Liver (tissue), 8 donors: ENCODE measurements at regions not wholly inside any gene's neighbourhood (a gene's known extent, or its start where the extent isn't known, plus 50 kb on each side); places are given as distances from the start of the nearest gene placed in this dataset.

Source experiments
- DNase-seq: peaks from one replicate; pipeline ENCODE4 v3.0.0-alpha.2; 2017; ENCODE audit warnings: low spot score
- H3K27ac ChIP-seq, 2 donors: one replicate each; pipeline ENCODE4 v1.7.0; 2013; ENCODE audit warnings: inconsistent platforms in 2 of 2, low read length in 2 of 2, control low read depth in 1 of 2, low read depth in 1 of 2, mild to moderate bottlenecking in 1 of 2
- H3K27me3 ChIP-seq, 4 donors: one replicate each; pipeline versions ENCODE4 v1.6.1 to v1.7.0; 2013; ENCODE audit warnings: low read length in 3 of 4, inconsistent platforms in 1 of 4, mild to moderate bottlenecking in 1 of 4, moderate library complexity in 1 of 4; ENCODE audit not compliant: control insufficient read depth in 4 of 4, insufficient read depth in 4 of 4
- H3K36me3 ChIP-seq, 4 donors: one replicate each; pipeline versions ENCODE4 v1.6.1 to v1.7.0; 2013; ENCODE audit warnings: low read length in 3 of 4, mild to moderate bottlenecking in 3 of 4, low read depth in 1 of 4, moderate library complexity in 1 of 4; ENCODE audit not compliant: control insufficient read depth in 4 of 4, insufficient read depth in 3 of 4
- H3K4me1 ChIP-seq, 4 donors: one replicate each; pipeline versions ENCODE4 v1.6.1 to v1.7.0; 2013; ENCODE audit warnings: low read length in 3 of 4, mild to moderate bottlenecking in 3 of 4, moderate library complexity in 1 of 4; ENCODE audit not compliant: control insufficient read depth in 4 of 4, insufficient read depth in 4 of 4
- H3K4me3 ChIP-seq, 3 donors: one replicate each; pipeline versions ENCODE4 v1.6.1 to v1.7.0; 2013; ENCODE audit warnings: low read length in 3 of 3, control low read depth in 1 of 3, low read depth in 1 of 3, mild to moderate bottlenecking in 1 of 3
- H3K9ac ChIP-seq, 2 donors: one replicate each; pipeline ENCODE4 v1.7.0; 2013; ENCODE audit warnings: low read length in 2 of 2, mild to moderate bottlenecking in 2 of 2, moderate library complexity in 2 of 2, control low read depth in 1 of 2, low read depth in 1 of 2
- H3K9me3 ChIP-seq, 4 donors: one replicate each; pipeline versions ENCODE4 v1.6.1 to v1.7.0; 2013; ENCODE audit warnings: low read length in 3 of 4; ENCODE audit not compliant: control insufficient read depth in 4 of 4
- EGR1 ChIP-seq, 2 donors: IDR thresholded peaks; 2 replicates each; pipeline ENCODE4 v1.6.1; 2016 to 2018; ENCODE audit warnings: antibody characterized with exemption in 2 of 2, low read depth in 2 of 2
- FOXA1 ChIP-seq: IDR thresholded peaks from 2 replicates; pipeline ENCODE4 v1.6.1; 2016; ENCODE audit warnings: antibody characterized with exemption
- FOXA2 ChIP-seq: IDR thresholded peaks from 2 replicates; pipeline ENCODE4 v1.6.1; 2016; ENCODE audit warnings: antibody characterized with exemption
- GABPA ChIP-seq, 2 donors: IDR thresholded peaks in 1 of 2; conservative IDR thresholded peaks in 1 of 2; 2 replicates each; pipeline ENCODE4 v1.6.1; 2016; ENCODE audit warnings: antibody characterized with exemption in 2 of 2, mild to moderate bottlenecking in 1 of 2, moderate library complexity in 1 of 2
- HNF4A ChIP-seq, 2 donors: conservative IDR thresholded peaks; 2 replicates each; pipeline ENCODE4 v1.6.1; 2016; ENCODE audit warnings: antibody characterized with exemption in 2 of 2, mild to moderate bottlenecking in 2 of 2
- HNF4G ChIP-seq: IDR thresholded peaks from 2 replicates; pipeline ENCODE4 v1.6.1; 2016; ENCODE audit warnings: antibody characterized with exemption
- JUND ChIP-seq, 2 donors: IDR thresholded peaks; 2 replicates each; pipeline ENCODE4 v1.6.1; 2016; ENCODE audit warnings: antibody characterized with exemption in 2 of 2
- NR2F2 ChIP-seq: IDR thresholded peaks from 2 replicates; pipeline ENCODE4 v1.6.1; 2016; ENCODE audit warnings: antibody characterized with exemption
- RAD21 ChIP-seq, 2 donors: IDR thresholded peaks; 2 replicates each; pipeline ENCODE4 v1.6.1; 2016; ENCODE audit warnings: antibody characterized with exemption in 2 of 2, mild to moderate bottlenecking in 2 of 2
- REST ChIP-seq: IDR thresholded peaks from 2 replicates; pipeline ENCODE4 v1.6.1; 2016; ENCODE audit warnings: antibody characterized with exemption, mild to moderate bottlenecking
- RXRA ChIP-seq, 2 donors: IDR thresholded peaks; 2 replicates each; pipeline ENCODE4 v1.6.1; 2017 to 2018; ENCODE audit warnings: antibody characterized with exemption in 2 of 2, mild to moderate bottlenecking in 1 of 2
- SP1 ChIP-seq: IDR thresholded peaks from 2 replicates; pipeline ENCODE4 v1.6.1; 2018; ENCODE audit warnings: antibody characterized with exemption, mild to moderate bottlenecking
- TAF1 ChIP-seq: conservative IDR thresholded peaks from 2 replicates; pipeline ENCODE4 v1.6.1; 2016; ENCODE audit warnings: antibody characterized with exemption, mild to moderate bottlenecking
- YY1 ChIP-seq: IDR thresholded peaks from 2 replicates; pipeline ENCODE4 v1.6.1; 2016; ENCODE audit warnings: antibody characterized with exemption, mild to moderate bottlenecking
- WGBS: extraction: QIAGEN DNeasy Blood & Tissue Kit; methylation state at CpG from one replicate; pipeline ENCODE4 v1.1.7; 2013; 5-methylcytosine and 5-hydroxymethylcytosine counted together
- TF ChIP-seq, protein P1 (sequence below): IDR thresholded peaks from 2 replicates; pipeline ENCODE4 v1.6.1; 2016; ENCODE audit warnings: antibody characterized with exemption
- TF ChIP-seq, protein P2 (sequence below): fragments of 150-350 bp; IDR thresholded peaks from 2 replicates; pipeline ENCODE4 v1.5.1; 2017; ENCODE audit warnings: improper control_type of control experiment, low read depth, low read length; ENCODE audit not compliant: missing input control
- TF ChIP-seq, protein P3 (sequence below): IDR thresholded peaks from 2 replicates; pipeline ENCODE4 v1.6.1; 2016; ENCODE audit warnings: antibody characterized with exemption
- TF ChIP-seq, protein P4 (sequence below): IDR thresholded peaks from 2 replicates; pipeline ENCODE4 v1.6.1; 2016; ENCODE audit warnings: antibody characterized with exemption
- donor health status: healthy.
- donor health status: healthy.
- donor health status: healthy.
- donor health status: healthy.
- donor health status: healthy.

- peaks cover 0 to 4% (median 0%) of the 10 kb centered on the region in 4 donors for H3K9me3 ChIP-seq
- H3K9ac ChIP-seq: no peak overlapping the region
- no peak for TF ChIP-seq RAD21 (IDR thresholded peaks at IDR 0.05)
- no peak for TF ChIP-seq FOXA1
- no peak for TF ChIP-seq SP1
- TF ChIP-seq TAF1: no peak
- TF ChIP-seq NR2F2: no peak
- no peak for TF ChIP-seq HNF4G
- TF ChIP-seq, protein P1, sequence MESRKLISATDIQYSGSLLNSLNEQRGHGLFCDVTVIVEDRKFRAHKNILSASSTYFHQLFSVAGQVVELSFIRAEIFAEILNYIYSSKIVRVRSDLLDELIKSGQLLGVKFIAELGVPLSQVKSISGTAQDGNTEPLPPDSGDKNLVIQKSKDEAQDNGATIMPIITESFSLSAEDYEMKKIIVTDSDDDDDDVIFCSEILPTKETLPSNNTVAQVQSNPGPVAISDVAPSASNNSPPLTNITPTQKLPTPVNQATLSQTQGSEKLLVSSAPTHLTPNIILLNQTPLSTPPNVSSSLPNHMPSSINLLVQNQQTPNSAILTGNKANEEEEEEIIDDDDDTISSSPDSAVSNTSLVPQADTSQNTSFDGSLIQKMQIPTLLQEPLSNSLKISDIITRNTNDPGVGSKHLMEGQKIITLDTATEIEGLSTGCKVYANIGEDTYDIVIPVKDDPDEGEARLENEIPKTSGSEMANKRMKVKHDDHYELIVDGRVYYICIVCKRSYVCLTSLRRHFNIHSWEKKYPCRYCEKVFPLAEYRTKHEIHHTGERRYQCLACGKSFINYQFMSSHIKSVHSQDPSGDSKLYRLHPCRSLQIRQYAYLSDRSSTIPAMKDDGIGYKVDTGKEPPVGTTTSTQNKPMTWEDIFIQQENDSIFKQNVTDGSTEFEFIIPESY: no peak
- TF ChIP-seq RXRA (IDR thresholded peaks at IDR 0.05): no peak
- TF ChIP-seq EGR1 (IDR thresholded peaks at IDR 0.05; ENCODE audit: low read depth in 2 of 2): no peak
- TF ChIP-seq JUND (IDR thresholded peaks at IDR 0.05): no peak
- no peak for TF ChIP-seq REST
- TF ChIP-seq HNF4A (conservative IDR thresholded peaks at IDR 0.05): no peak
- no peak for TF ChIP-seq GABPA (IDR thresholded peaks at IDR 0.05 in 1 of 2, conservative IDR thresholded peaks at IDR 0.05 in 1 of 2)
- TF ChIP-seq FOXA2: no peak
- TF ChIP-seq, protein P2, sequence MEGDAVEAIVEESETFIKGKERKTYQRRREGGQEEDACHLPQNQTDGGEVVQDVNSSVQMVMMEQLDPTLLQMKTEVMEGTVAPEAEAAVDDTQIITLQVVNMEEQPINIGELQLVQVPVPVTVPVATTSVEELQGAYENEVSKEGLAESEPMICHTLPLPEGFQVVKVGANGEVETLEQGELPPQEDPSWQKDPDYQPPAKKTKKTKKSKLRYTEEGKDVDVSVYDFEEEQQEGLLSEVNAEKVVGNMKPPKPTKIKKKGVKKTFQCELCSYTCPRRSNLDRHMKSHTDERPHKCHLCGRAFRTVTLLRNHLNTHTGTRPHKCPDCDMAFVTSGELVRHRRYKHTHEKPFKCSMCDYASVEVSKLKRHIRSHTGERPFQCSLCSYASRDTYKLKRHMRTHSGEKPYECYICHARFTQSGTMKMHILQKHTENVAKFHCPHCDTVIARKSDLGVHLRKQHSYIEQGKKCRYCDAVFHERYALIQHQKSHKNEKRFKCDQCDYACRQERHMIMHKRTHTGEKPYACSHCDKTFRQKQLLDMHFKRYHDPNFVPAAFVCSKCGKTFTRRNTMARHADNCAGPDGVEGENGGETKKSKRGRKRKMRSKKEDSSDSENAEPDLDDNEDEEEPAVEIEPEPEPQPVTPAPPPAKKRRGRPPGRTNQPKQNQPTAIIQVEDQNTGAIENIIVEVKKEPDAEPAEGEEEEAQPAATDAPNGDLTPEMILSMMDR: no peak
- no peak for TF ChIP-seq YY1
- TF ChIP-seq, protein P3, sequence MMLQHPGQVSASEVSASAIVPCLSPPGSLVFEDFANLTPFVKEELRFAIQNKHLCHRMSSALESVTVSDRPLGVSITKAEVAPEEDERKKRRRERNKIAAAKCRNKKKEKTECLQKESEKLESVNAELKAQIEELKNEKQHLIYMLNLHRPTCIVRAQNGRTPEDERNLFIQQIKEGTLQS: no peak
- TF ChIP-seq, protein P4, sequence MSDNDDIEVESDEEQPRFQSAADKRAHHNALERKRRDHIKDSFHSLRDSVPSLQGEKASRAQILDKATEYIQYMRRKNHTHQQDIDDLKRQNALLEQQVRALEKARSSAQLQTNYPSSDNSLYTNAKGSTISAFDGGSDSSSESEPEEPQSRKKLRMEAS: no peak
- no peak overlapping the region for H3K27ac ChIP-seq
- H3K4me3 ChIP-seq: no peak overlapping the region
- peaks cover 0 to 2% (median 0%) of the 10 kb centered on the region in 4 donors for H3K27me3 ChIP-seq
- 61% methylated on average over 3 of the region's 3 CpGs for WGBS
- no peak for DNase-seq
- no peaks in the 10 kb centered on the region for H3K36me3 ChIP-seq
- no peaks in the 10 kb centered on the region for H3K4me1 ChIP-seq
These were observed 311.3 kb upstream of the CNR1 start for GRCh38 chr6:88477413-88477812.
